ENCODE measurements at regions not wholly inside any gene's neighbourhood (a gene's known extent, or its start where the extent isn't known, plus 50 kb on each side); places are given as distances from the start of the nearest gene placed in this dataset.

- no peak for DNase-seq
Measured at GRCh38 chr3:148600902-148601765, 96.6 kb upstream of the AGTR1 start.

GRCh38 chr3:148601766-148602685 lies 95.7 kb upstream of the AGTR1 start:
- no peak for DNase-seq

- no peak for DNase-seq
Measured at GRCh38 chr3:148604270-148605085, 93.2 kb upstream of the AGTR1 start.

- no peak for DNase-seq
Measured at GRCh38 chr3:148605521-148605920, 92.2 kb upstream of the AGTR1 start.

GRCh38 chr3:148606979-148607378 lies 90.7 kb upstream of the AGTR1 start:
- DNase-seq = no peak

- DNase-seq = no peak
Measured at GRCh38 chr3:148607491-148607890, 90.2 kb upstream of the AGTR1 start.

GRCh38 chr3:148612278-148612677 lies 85.4 kb upstream of the AGTR1 start:
- DNase-seq = no peak

GRCh38 chr3:148615382-148615781 lies 82.3 kb upstream of the AGTR1 start:
- DNase-seq = no peak

GRCh38 chr3:148625095-148625736 lies 72.5 kb upstream of the AGTR1 start:
- DNase-seq = no peak

GRCh38 chr3:148625991-148626390 lies 71.7 kb upstream of the AGTR1 start:
- no peak for DNase-seq

- DNase-seq = no peak
Measured at GRCh38 chr3:148629006-148629405, 68.7 kb upstream of the AGTR1 start.

- DNase-seq = no peak
Measured at GRCh38 chr3:148631124-148631903, 66.4 kb upstream of the AGTR1 start.

- DNase-seq = no peak
Measured at GRCh38 chr3:148641722-148642121, 56.0 kb upstream of the AGTR1 start.

- no peak for DNase-seq
Measured at GRCh38 chr3:148642214-148642613, 55.5 kb upstream of the AGTR1 start.

GRCh38 chr3:148642616-148643015 lies 55.1 kb upstream of the AGTR1 start:
- DNase-seq = no peak

- DNase-seq = no peak
Measured at GRCh38 chr3:148643389-148643840, 54.3 kb upstream of the AGTR1 start.

GRCh38 chr3:148646126-148646665 lies 51.5 kb upstream of the AGTR1 start:
- DNase-seq = no peak
